ENCODE measurements at regions not wholly inside any gene's neighbourhood (a gene's known extent, or its start where the extent isn't known, plus 50 kb on each side); places are given as distances from the start of the nearest gene placed in this dataset.

DNA sequence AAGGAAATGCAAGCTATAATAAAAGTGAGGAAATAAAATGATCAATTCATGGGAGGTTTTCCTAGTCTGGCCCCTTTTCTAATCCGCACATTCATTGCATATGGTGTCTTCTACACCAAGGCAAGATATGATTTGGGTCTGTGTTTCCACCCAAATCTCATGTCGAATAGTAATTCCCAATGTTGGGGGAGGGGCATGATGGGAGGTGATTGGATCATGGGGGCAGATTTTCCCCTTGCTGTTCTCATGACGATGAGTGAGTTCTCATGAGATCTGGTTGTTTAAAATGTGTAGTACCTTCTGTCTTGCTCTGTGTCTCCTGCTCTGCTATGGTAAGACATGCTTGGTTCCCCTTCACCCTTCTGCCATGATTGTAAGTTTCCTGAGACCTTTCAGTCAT is 315.4 kb downstream of the CYRIA start:
- Histone ChIP-seq H3K4me3 (ENCODE audit: low read length) (no peak overlapping the region), H3K27ac (ENCODE audit: low read depth in 1 of 2, low read length in 2 of 2) (no peak overlapping the region), H3K4me1 (ENCODE audit: insufficient read depth, low read length) (no peaks in the 10 kb centered on the region), H3K36me3 (ENCODE audit: insufficient read depth, low read length) (no peaks in the 10 kb centered on the region), H3K27me3 (ENCODE audit: control insufficient read depth in 1 of 2, insufficient read depth in 2 of 2, low read length in 2 of 2) (no peaks in the 10 kb centered on the region), H3K9me3 (ENCODE audit: control insufficient read depth in 1 of 2, insufficient read depth in 1 of 2, low read length in 2 of 2) (peaks cover 8% of the 10 kb centered on the region in 2 experiments)
- intact Hi-C loops (cut with DNase I, micrococcal nuclease): no loop called here
- no peaks in the 10 kb centered on the region for H3K4me1 Mint-ChIP-seq (ENCODE audit: low read depth)
- no peak for TF ChIP-seq CTCF (IDR thresholded peaks at IDR 0.05)
- H3K27me3 Mint-ChIP-seq: no peaks in the 10 kb centered on the region
- peaks cover 5% of the 10 kb centered on the region for H3K9me3 Mint-ChIP-seq
- H3K36me3 Mint-ChIP-seq (ENCODE audit: low read depth): no peaks in the 10 kb centered on the region
- ATAC-seq (ENCODE audit: poor library complexity) (no peak), DNase-seq (no peak)
- H3K27ac Mint-ChIP-seq: no peak overlapping the region
- POLR2A ChIA-PET: no interaction called here
- no peak overlapping the region for H3K4me3 Mint-ChIP-seq
- CTCF ChIA-PET: no interaction called here

DNA sequence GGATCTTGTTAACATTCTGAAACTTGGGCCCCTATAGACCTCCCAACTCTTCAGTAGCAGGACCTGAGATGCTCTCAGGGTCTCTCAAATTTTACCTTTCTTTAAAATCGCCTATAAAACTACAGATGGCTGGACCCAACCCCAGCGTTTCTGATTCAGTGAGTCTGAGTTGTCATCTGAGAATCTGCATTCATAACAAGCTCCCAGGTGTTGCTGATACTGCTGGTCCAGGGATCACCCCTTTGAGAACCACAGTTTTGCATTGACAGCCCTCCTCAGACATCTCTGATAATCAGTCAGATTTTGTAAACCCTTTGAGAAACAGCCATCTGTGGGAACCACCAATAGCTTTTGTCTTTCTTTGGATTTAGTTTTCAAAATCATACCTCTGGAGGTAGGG is 315.8 kb downstream of the CYRIA start:
- intact Hi-C loops (cut with DNase I, micrococcal nuclease): no loop called here
- no peak overlapping the region for H3K27ac Mint-ChIP-seq
- Histone ChIP-seq H3K9me3 (ENCODE audit: control insufficient read depth in 1 of 2, insufficient read depth in 1 of 2, low read length in 2 of 2) (peaks cover 8% of the 10 kb centered on the region in 2 experiments), H3K4me1 (ENCODE audit: insufficient read depth, low read length) (no peaks in the 10 kb centered on the region), H3K4me3 (ENCODE audit: low read length) (no peak overlapping the region), H3K36me3 (ENCODE audit: insufficient read depth, low read length) (no peaks in the 10 kb centered on the region), H3K27ac (ENCODE audit: low read depth in 1 of 2, low read length in 2 of 2) (no peak overlapping the region), H3K27me3 (ENCODE audit: control insufficient read depth in 1 of 2, insufficient read depth in 2 of 2, low read length in 2 of 2) (no peaks in the 10 kb centered on the region)
- ChIA-PET CTCF (no interaction called here), POLR2A (no interaction called here)
- H3K36me3 Mint-ChIP-seq (ENCODE audit: low read depth): no peaks in the 10 kb centered on the region
- ATAC-seq (ENCODE audit: poor library complexity): no peak
- peaks cover 5% of the 10 kb centered on the region for H3K9me3 Mint-ChIP-seq
- no peaks in the 10 kb centered on the region for H3K27me3 Mint-ChIP-seq
- H3K4me3 Mint-ChIP-seq: no peak overlapping the region
- no peak for DNase-seq
- H3K4me1 Mint-ChIP-seq (ENCODE audit: low read depth): no peaks in the 10 kb centered on the region
- TF ChIP-seq CTCF (IDR thresholded peaks at IDR 0.05): no peak

GRCh38 chr2:16348821-16349515 is 316.7 kb downstream of the CYRIA start:
- TF ChIP-seq CTCF (IDR thresholded peaks at IDR 0.05): no peak
- Histone ChIP-seq H3K27me3 (ENCODE audit: control insufficient read depth in 1 of 2, insufficient read depth in 2 of 2, low read length in 2 of 2) (no peaks in the 10 kb centered on the region), H3K4me3 (ENCODE audit: low read length) (no peak overlapping the region), H3K9me3 (ENCODE audit: control insufficient read depth in 1 of 2, insufficient read depth in 1 of 2, low read length in 2 of 2) (peaks cover 8% of the 10 kb centered on the region in 2 experiments), H3K4me1 (ENCODE audit: insufficient read depth, low read length) (no peaks in the 10 kb centered on the region), H3K36me3 (ENCODE audit: insufficient read depth, low read length) (no peaks in the 10 kb centered on the region), H3K27ac (ENCODE audit: low read depth in 1 of 2, low read length in 2 of 2) (no peak overlapping the region)
- ATAC-seq (ENCODE audit: poor library complexity): no peak
- Mint-ChIP-seq H3K9me3 (peaks cover 5% of the 10 kb centered on the region), H3K27me3 (no peaks in the 10 kb centered on the region), H3K4me1 (ENCODE audit: low read depth) (no peaks in the 10 kb centered on the region), H3K4me3 (no peak overlapping the region), H3K27ac (no peak overlapping the region), H3K36me3 (ENCODE audit: low read depth) (no peaks in the 10 kb centered on the region)
- POLR2A ChIA-PET: no interaction called here
- DNase-seq: no peak
- intact Hi-C loops (cut with DNase I, micrococcal nuclease): no loop called here
- CTCF ChIA-PET: no interaction called here
